ENCODE measurements at regions not wholly inside any gene's neighbourhood (a gene's known extent, or its start where the extent isn't known, plus 50 kb on each side); places are given as distances from the start of the nearest gene placed in this dataset.

DNA sequence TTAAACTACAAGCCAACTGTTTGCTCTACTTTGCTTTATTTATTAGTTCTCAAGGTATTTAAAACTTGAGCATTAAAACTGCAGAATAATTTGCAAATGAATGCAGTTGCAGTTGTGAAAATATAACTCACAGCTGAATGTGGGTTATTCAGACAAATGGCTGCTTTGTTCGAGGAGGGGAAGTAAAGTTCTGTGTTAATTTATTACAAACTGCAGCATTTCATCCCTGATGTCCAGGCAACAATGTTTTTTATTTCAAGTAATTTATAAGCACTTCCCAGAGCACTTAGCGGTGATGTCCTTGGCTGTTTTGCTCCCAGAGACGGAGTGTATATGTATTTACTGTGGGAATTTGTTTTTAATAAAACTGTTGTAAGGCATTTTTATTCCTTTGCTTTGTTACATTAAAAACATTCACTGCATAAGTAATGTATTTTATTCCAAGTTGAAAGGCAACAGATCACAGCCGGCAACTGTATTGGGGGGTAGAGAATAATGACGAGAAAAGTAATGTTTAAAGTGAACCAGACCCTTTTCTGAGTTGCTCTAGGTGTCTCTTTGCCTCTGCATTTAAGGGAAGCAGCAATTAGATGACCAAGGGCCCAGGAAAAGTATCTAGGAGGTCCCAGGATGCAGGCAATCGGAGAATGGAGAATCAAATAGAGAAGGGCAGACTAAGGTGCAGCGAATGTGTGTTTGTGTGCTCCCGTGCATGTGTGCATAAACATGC, 291.2 kb upstream of the SALL1 start:
- H3K27ac ChIP-seq (ENCODE audit: low read depth in 2 of 2, low read length in 2 of 2), result no peak overlapping the region
- intact Hi-C loops (cut with DNase I), result no loop called here
- no peak overlapping the region for H3K9ac ChIP-seq (ENCODE audit: low read length in 3 of 3)
- H3K4me1 ChIP-seq (ENCODE audit: control insufficient read depth in 2 of 3, insufficient read depth in 2 of 3, low read depth in 1 of 3, low read length in 3 of 3), result peaks cover 0 to 7% (median 6%) of the 10 kb centered on the region in 3 donors
- no peaks in the 10 kb centered on the region for H3K36me3 ChIP-seq (ENCODE audit: control insufficient read depth in 2 of 3, insufficient read depth in 3 of 3, low read length in 3 of 3)
- TF ChIP-seq, protein P1, sequence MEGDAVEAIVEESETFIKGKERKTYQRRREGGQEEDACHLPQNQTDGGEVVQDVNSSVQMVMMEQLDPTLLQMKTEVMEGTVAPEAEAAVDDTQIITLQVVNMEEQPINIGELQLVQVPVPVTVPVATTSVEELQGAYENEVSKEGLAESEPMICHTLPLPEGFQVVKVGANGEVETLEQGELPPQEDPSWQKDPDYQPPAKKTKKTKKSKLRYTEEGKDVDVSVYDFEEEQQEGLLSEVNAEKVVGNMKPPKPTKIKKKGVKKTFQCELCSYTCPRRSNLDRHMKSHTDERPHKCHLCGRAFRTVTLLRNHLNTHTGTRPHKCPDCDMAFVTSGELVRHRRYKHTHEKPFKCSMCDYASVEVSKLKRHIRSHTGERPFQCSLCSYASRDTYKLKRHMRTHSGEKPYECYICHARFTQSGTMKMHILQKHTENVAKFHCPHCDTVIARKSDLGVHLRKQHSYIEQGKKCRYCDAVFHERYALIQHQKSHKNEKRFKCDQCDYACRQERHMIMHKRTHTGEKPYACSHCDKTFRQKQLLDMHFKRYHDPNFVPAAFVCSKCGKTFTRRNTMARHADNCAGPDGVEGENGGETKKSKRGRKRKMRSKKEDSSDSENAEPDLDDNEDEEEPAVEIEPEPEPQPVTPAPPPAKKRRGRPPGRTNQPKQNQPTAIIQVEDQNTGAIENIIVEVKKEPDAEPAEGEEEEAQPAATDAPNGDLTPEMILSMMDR (IDR thresholded peaks at IDR 0.05; ENCODE audit: borderline replicate concordance, extremely low read depth, insufficient read depth), result no peak
- peak in 2 of 5 donors; percentile 62 to 79 for DNase-seq
- FAIRE-seq, result no peak
- no peaks in the 10 kb centered on the region for H3K27me3 ChIP-seq (ENCODE audit: control insufficient read depth, insufficient read depth, low read length)
- H3K9me3 ChIP-seq (ENCODE audit: control insufficient read depth in 2 of 3, insufficient read depth in 1 of 3, low read length in 3 of 3), result no peaks in the 10 kb centered on the region
- no peak overlapping the region for H3K4me3 ChIP-seq (ENCODE audit: low read length in 3 of 3)

DNA sequence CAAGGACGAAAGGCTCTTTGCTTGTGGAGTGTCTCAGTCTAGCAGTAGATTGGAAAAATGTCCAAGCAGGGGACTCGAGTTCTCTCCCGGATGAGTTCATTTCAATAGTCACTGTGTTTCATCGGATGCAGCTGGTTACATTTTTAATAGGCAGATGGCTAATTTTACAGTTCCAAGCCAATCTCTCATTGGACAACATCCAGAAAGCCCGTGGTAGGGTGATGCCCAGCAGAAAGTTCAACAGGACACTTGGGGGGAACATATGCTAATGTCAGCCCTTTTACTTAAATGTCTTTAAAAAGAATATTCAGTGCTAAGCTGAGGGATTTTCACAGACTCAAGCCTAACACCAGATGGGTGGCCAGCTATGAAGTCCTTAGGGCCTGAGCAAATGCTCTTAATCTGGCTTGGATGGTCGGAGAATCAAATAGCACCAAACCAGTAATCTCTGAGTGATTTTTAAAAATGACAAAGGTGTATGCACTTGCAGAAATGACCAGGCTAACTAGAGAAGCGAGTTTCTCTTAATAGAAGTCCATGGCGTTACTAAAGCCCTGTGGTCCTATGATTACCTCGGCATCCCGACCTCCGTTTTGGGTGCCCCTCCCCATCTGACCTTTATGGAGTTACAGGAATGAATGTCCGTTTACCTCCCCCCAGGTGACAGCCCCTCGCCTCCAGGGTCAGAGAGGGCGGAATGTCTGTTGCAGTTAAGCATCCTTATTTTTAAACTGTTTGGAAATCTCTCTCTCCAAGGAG, 289.2 kb upstream of the SALL1 start:
- intact Hi-C loops (cut with DNase I), result no loop called here
- TF ChIP-seq, protein P1 (IDR thresholded peaks at IDR 0.05; ENCODE audit: borderline replicate concordance, extremely low read depth, insufficient read depth), result no peak
- no peaks in the 10 kb centered on the region for H3K27me3 ChIP-seq (ENCODE audit: control insufficient read depth, insufficient read depth, low read length)
- H3K27ac ChIP-seq (ENCODE audit: low read depth in 2 of 2, low read length in 2 of 2), result no peak overlapping the region
- H3K36me3 ChIP-seq (ENCODE audit: control insufficient read depth in 2 of 3, insufficient read depth in 3 of 3, low read length in 3 of 3), result no peaks in the 10 kb centered on the region
- DNase-seq (no peak), FAIRE-seq (no peak)
- H3K9me3 ChIP-seq (ENCODE audit: control insufficient read depth in 2 of 3, insufficient read depth in 1 of 3, low read length in 3 of 3), result no peaks in the 10 kb centered on the region
- no peak overlapping the region for H3K9ac ChIP-seq (ENCODE audit: low read length in 3 of 3)
- H3K4me1 ChIP-seq (ENCODE audit: control insufficient read depth in 2 of 3, insufficient read depth in 2 of 3, low read depth in 1 of 3, low read length in 3 of 3), result peaks cover 0 to 7% (median 6%) of the 10 kb centered on the region in 3 donors
- no peak overlapping the region for H3K4me3 ChIP-seq (ENCODE audit: low read length in 3 of 3)

DNA sequence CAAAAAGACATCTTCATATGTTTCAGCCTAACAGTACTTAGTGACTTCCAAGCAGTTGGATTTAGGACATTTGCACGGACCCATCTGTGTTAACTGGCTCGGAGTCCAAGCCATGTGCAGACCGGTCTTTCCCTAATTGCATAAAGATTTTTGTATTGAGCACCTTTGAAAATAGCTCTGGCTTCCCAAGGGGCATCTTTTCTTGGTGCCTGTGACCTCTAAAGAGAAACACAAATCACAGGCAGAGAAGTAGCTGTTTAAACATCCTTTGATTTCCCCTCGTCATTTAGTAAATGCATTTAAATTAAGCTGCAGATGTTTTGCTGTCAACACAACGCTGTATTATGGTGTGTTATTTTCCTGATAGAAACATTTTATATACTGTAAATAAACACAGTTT, 288.2 kb upstream of the SALL1 start:
- no peaks in the 10 kb centered on the region for H3K27me3 ChIP-seq (ENCODE audit: control insufficient read depth, insufficient read depth, low read length)
- intact Hi-C loops (cut with DNase I), result no loop called here
- H3K9me3 ChIP-seq (ENCODE audit: control insufficient read depth in 2 of 3, insufficient read depth in 1 of 3, low read length in 3 of 3), result no peaks in the 10 kb centered on the region
- FAIRE-seq (no peak), DNase-seq (no peak)
- TF ChIP-seq, protein P1 (IDR thresholded peaks at IDR 0.05; ENCODE audit: borderline replicate concordance, extremely low read depth, insufficient read depth), result no peak
- H3K9ac ChIP-seq (ENCODE audit: low read length in 3 of 3), result no peak overlapping the region
- peaks cover 0 to 7% (median 6%) of the 10 kb centered on the region in 3 donors for H3K4me1 ChIP-seq (ENCODE audit: control insufficient read depth in 2 of 3, insufficient read depth in 2 of 3, low read depth in 1 of 3, low read length in 3 of 3)
- H3K36me3 ChIP-seq (ENCODE audit: control insufficient read depth in 2 of 3, insufficient read depth in 3 of 3, low read length in 3 of 3), result no peaks in the 10 kb centered on the region
- no peak overlapping the region for H3K27ac ChIP-seq (ENCODE audit: low read depth in 2 of 2, low read length in 2 of 2)
- no peak overlapping the region for H3K4me3 ChIP-seq (ENCODE audit: low read length in 3 of 3)
